OCI-LY7 (cell line): ENCODE measurements at regions not wholly inside any gene's neighbourhood (a gene's known extent, or its start where the extent isn't known, plus 50 kb on each side); places are given as distances from the start of the nearest gene placed in this dataset.

Source experiments
- EZH2phosphoT487 ChIP-seq: fragments of 200-600 bp; sonication (generic); IDR thresholded peaks from 2 replicates; pipeline ENCODE4 v1.6.1; 2018; ENCODE audit warnings: low read depth, borderline replicate concordance, mild to moderate bottlenecking, mixed run types, antibody characterized with exemption, low read length, moderate library complexity, mixed read lengths
- TF ChIP-seq, protein P1 (sequence below): fragments of 200-600 bp; sonication (generic); conservative IDR thresholded peaks from 2 replicates; pipeline ENCODE4 v1.5.1; 2014; ENCODE audit warnings: mild to moderate bottlenecking, antibody characterized with exemption, low read length, moderate library complexity, mixed read lengths

DNA sequence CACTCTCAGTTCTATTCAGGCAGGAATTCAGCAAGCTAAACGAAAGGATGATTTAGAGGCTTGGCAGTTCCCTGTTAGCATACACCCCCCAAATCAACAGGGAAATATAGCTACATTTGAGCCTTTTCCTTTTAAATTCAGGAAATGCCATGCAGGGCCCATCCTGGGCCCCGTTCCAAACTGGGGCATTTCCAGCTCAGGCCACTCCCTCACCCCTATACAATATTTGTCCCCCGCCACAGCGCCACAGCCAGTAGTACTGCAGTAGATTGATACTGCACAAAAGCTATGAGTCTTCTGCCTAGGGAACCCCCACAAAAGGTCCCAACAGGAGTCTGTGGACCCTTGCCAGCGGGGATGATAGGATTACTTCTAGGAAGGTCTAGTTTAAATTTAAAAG lies 102.0 kb upstream of the MAPK10 start:
- TF ChIP-seq, protein P1, sequence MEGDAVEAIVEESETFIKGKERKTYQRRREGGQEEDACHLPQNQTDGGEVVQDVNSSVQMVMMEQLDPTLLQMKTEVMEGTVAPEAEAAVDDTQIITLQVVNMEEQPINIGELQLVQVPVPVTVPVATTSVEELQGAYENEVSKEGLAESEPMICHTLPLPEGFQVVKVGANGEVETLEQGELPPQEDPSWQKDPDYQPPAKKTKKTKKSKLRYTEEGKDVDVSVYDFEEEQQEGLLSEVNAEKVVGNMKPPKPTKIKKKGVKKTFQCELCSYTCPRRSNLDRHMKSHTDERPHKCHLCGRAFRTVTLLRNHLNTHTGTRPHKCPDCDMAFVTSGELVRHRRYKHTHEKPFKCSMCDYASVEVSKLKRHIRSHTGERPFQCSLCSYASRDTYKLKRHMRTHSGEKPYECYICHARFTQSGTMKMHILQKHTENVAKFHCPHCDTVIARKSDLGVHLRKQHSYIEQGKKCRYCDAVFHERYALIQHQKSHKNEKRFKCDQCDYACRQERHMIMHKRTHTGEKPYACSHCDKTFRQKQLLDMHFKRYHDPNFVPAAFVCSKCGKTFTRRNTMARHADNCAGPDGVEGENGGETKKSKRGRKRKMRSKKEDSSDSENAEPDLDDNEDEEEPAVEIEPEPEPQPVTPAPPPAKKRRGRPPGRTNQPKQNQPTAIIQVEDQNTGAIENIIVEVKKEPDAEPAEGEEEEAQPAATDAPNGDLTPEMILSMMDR, result no peak
- TF ChIP-seq EZH2phosphoT487, result no peak
